ENCODE measurements at regions not wholly inside any gene's neighbourhood (a gene's known extent, or its start where the extent isn't known, plus 50 kb on each side); places are given as distances from the start of the nearest gene placed in this dataset.

GRCh38 chr5:152089644-152090043, 165.0 kb upstream of the GLRA1 start:
- TF ChIP-seq, protein P1, sequence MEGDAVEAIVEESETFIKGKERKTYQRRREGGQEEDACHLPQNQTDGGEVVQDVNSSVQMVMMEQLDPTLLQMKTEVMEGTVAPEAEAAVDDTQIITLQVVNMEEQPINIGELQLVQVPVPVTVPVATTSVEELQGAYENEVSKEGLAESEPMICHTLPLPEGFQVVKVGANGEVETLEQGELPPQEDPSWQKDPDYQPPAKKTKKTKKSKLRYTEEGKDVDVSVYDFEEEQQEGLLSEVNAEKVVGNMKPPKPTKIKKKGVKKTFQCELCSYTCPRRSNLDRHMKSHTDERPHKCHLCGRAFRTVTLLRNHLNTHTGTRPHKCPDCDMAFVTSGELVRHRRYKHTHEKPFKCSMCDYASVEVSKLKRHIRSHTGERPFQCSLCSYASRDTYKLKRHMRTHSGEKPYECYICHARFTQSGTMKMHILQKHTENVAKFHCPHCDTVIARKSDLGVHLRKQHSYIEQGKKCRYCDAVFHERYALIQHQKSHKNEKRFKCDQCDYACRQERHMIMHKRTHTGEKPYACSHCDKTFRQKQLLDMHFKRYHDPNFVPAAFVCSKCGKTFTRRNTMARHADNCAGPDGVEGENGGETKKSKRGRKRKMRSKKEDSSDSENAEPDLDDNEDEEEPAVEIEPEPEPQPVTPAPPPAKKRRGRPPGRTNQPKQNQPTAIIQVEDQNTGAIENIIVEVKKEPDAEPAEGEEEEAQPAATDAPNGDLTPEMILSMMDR (IDR thresholded peaks at IDR 0.05; ENCODE audit: low read depth, low read length, missing input control) = no peak
- TF ChIP-seq JUND (IDR thresholded peaks at IDR 0.05) = no peak
- TF ChIP-seq YY1 (IDR thresholded peaks at IDR 0.05) = no peak
- no peak for TF ChIP-seq RXRA (IDR thresholded peaks at IDR 0.05)
- TF ChIP-seq, protein P2, sequence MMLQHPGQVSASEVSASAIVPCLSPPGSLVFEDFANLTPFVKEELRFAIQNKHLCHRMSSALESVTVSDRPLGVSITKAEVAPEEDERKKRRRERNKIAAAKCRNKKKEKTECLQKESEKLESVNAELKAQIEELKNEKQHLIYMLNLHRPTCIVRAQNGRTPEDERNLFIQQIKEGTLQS (IDR thresholded peaks at IDR 0.05) = no peak
- no peak for TF ChIP-seq REST (IDR thresholded peaks at IDR 0.05)
- no peak for TF ChIP-seq HNF4A (conservative IDR thresholded peaks at IDR 0.05)
- TF ChIP-seq, protein P3, sequence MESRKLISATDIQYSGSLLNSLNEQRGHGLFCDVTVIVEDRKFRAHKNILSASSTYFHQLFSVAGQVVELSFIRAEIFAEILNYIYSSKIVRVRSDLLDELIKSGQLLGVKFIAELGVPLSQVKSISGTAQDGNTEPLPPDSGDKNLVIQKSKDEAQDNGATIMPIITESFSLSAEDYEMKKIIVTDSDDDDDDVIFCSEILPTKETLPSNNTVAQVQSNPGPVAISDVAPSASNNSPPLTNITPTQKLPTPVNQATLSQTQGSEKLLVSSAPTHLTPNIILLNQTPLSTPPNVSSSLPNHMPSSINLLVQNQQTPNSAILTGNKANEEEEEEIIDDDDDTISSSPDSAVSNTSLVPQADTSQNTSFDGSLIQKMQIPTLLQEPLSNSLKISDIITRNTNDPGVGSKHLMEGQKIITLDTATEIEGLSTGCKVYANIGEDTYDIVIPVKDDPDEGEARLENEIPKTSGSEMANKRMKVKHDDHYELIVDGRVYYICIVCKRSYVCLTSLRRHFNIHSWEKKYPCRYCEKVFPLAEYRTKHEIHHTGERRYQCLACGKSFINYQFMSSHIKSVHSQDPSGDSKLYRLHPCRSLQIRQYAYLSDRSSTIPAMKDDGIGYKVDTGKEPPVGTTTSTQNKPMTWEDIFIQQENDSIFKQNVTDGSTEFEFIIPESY (IDR thresholded peaks at IDR 0.05) = no peak
- no peak for TF ChIP-seq HNF4G (IDR thresholded peaks at IDR 0.05)
- TF ChIP-seq EGR1 (IDR thresholded peaks at IDR 0.05; ENCODE audit: low read depth in 2 of 2) = no peak
- no peak for TF ChIP-seq GABPA (IDR thresholded peaks at IDR 0.05 in 1 of 2, conservative IDR thresholded peaks at IDR 0.05 in 1 of 2)
- no peak for TF ChIP-seq RAD21 (IDR thresholded peaks at IDR 0.05)
- TF ChIP-seq, protein P4, sequence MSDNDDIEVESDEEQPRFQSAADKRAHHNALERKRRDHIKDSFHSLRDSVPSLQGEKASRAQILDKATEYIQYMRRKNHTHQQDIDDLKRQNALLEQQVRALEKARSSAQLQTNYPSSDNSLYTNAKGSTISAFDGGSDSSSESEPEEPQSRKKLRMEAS (IDR thresholded peaks at IDR 0.05) = no peak
- TF ChIP-seq SP1 (IDR thresholded peaks at IDR 0.05) = no peak

Measured in liver (tissue), 3 donors.